ENCODE measurements at regions not wholly inside any gene's neighbourhood (a gene's known extent, or its start where the extent isn't known, plus 50 kb on each side); places are given as distances from the start of the nearest gene placed in this dataset.

DNA sequence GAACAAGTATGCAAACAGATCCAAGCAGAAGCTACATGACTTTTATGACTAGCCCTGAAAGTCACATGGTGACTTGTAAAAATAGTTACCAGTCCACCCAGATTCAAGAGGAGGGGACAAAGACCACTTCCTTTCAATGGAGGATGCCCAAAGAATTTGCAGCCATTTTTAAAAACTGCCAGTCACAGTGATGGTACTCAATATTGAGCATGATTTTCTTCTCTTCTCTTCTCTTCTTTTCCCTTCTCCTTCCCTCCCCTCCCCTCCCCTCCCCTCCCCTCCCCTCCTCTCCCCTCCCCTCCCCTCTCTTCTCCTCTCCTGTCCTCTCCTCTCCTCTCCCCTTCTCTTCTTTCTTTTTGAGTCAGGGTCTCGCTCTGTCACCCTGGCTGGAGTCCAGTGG lies 286.9 kb downstream of the PARP8 start:
- 60 to 100% methylated on average over 1 of the region's 1 CpG; no CpG with 5 or more reads in 1 of the 3 donors for WGBS, 3 donors
- TF ChIP-seq, protein P1, sequence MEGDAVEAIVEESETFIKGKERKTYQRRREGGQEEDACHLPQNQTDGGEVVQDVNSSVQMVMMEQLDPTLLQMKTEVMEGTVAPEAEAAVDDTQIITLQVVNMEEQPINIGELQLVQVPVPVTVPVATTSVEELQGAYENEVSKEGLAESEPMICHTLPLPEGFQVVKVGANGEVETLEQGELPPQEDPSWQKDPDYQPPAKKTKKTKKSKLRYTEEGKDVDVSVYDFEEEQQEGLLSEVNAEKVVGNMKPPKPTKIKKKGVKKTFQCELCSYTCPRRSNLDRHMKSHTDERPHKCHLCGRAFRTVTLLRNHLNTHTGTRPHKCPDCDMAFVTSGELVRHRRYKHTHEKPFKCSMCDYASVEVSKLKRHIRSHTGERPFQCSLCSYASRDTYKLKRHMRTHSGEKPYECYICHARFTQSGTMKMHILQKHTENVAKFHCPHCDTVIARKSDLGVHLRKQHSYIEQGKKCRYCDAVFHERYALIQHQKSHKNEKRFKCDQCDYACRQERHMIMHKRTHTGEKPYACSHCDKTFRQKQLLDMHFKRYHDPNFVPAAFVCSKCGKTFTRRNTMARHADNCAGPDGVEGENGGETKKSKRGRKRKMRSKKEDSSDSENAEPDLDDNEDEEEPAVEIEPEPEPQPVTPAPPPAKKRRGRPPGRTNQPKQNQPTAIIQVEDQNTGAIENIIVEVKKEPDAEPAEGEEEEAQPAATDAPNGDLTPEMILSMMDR (IDR thresholded peaks at IDR 0.05), result no peak
- Histone ChIP-seq H3K27me3 (ENCODE audit: insufficient read depth in 3 of 3, low read length in 2 of 3) (peaks cover 0 to 3% (median 0%) of the 10 kb centered on the region in 3 donors), H3K4me3 (no peak overlapping the region), H3K27ac (no peak overlapping the region), H3K4me1 (no peaks in the 10 kb centered on the region), H3K9me3 (no peaks in the 10 kb centered on the region), H3K36me3 (ENCODE audit: insufficient read depth in 1 of 2, low read depth in 1 of 2) (no peaks in the 10 kb centered on the region)
- ATAC-seq (no peak), DNase-seq (no peak)
- intact Hi-C loops (cut with DNase I), result loop anchor here in 1 of 2 donors (10.0 kb wide), 1 partner anchor 1402 kb away; no protein-coding TSS in a partner anchor

DNA sequence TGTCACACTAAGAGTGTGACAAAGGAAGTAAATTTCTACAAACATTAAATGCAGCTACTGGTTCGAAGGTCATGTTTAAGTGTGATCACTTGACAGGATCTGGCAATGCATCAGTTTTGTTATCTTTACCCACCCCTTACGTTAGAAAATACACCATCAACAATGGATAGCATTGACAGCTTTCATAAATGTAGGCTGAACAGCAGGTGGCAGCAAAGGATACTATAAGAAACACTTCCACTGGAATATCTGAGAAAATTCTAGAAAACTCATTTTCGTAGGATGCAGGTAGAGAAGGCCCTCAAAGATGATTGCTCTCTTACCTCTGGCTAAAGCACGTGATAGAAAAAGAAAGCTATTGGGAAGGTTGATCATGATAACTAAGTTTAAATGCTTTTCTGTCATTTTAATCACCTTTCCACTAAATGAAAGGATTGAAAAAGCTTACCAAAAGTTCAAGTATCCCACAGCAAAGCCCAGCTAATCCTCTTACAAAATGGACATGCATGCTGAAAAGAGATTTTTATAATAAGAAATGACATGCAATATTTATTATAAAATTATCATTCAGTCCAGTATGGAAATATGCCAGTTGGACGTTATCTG lies 292.5 kb downstream of the PARP8 start:
- intact Hi-C loops (cut with DNase I), result loop anchor here in 1 of 2 donors (10.0 kb wide), 1 partner anchor 1396 kb away; no protein-coding TSS in a partner anchor
- 29 to 35% (median 30%) methylated on average over 5 of the region's 5 CpGs for WGBS, 3 donors
- DNase-seq (no peak), ATAC-seq (no peak)
- Histone ChIP-seq H3K9me3 (no peaks in the 10 kb centered on the region), H3K27me3 (ENCODE audit: insufficient read depth in 3 of 3, low read length in 2 of 3) (peaks cover 0 to 23% (median 3%) of the 10 kb centered on the region in 3 donors), H3K4me1 (no peaks in the 10 kb centered on the region), H3K36me3 (ENCODE audit: insufficient read depth in 1 of 2, low read depth in 1 of 2) (no peaks in the 10 kb centered on the region), H3K4me3 (no peak overlapping the region), H3K27ac (no peak overlapping the region)
- TF ChIP-seq, protein P1 (IDR thresholded peaks at IDR 0.05), result peak; percentile 45

DNA sequence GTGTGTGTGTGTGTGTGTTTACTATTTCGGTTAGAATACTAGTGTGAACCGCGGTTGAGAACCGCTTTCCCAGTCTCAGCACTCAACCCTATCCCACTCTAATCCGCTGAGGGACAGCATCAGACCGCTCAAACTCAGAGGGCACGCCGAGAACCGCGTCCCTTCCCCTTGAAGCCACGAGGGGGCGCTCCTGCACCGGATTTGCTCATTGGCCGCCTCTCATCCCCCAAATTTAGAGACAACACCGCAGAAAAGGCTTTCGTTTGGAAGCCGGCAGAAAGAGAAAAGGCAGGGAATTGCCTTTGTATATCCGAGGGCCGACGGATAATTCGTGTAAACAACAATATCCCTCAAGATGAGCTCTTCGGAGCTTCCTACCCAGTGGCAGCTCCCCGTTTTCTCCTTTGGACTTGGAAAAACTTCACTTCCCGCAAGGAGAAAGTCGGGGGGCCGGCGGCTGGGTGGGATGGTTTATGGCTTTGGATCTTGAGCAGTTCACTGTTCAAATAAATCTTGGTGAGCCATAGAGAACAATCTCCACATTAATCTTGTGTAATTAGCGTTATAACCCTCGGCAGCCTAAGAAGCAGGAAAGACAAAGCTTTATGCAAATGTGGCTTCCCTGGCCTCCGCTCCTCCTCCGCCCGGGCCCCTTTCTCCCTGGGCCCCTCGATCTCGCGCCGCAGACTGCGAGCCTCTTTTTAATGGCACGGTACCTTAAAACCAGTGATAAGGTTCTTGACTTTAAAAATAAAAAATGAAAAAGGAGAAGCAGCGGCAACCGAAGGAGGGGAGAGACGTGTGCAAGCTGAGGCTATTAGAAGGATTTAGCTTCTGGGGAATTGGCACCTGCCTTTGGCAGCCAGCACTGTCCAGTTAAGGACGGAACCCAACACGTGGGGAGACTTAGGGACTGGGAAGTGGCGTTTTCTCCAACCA lies 296.8 kb downstream of the PARP8 start:
- Histone ChIP-seq H3K4me3 (peak overlapping the region; percentile 58), H3K27me3 (ENCODE audit: insufficient read depth in 3 of 3, low read length in 2 of 3) (peaks cover 3 to 56% (median 13%) of the 10 kb centered on the region in 3 donors), H3K27ac (no peak overlapping the region), H3K36me3 (ENCODE audit: insufficient read depth in 1 of 2, low read depth in 1 of 2) (no peaks in the 10 kb centered on the region), H3K9me3 (no peaks in the 10 kb centered on the region), H3K4me1 (no peaks in the 10 kb centered on the region)
- peak; percentile 49 to 83 (median 59) for ATAC-seq
- peak; percentile 65 to 70 for DNase-seq
- TF ChIP-seq, protein P1 (IDR thresholded peaks at IDR 0.05), result peak; percentile 71
- 1 to 2% (median 1%) methylated on average over 44 of the region's 44 CpGs for WGBS, 3 donors
- intact Hi-C loops (cut with DNase I), result loop anchor here (2.0 to 10.0 kb wide), 3 partner anchors 1042 to 1694 kb away; no protein-coding TSS in a partner anchor

DNA sequence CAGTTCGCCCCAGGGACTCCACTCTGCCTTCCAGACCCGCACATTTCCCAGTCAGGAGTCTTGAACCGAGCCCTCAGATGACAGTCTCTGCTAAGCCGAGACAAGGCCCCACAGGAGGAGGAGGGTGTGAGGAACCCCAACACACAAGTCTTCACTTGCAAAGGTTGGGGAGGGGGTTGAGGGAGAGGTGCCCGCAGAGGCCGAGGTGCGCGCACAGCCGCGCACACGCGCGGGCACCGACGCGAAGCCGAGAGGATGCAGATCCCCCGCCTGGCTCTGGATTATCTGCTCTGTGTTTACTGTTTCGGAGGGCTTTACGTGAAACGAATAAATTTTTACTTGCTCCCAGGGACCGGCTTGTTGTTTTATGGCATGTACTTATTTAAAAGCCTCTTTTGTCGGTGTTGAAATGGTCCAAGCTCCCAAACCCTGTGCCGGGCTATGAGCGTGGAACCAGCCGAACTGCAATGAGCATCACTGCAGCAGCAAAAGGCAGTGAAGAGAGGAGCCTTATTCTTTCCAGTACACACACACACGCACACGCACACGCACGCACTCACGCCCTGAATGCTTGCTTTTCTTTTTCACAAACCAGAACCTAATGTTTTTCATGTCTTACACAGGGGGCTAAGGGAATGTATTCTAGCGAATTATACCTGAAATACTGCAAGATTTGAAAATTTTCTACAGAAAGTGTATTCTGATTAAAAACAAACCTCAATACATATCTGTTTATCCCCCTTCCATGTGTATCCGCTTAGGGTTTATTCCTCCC lies 297.7 kb downstream of the PARP8 start:
- WGBS, 3 donors, result 22 to 25% (median 23%) methylated on average over 32 to 33 of the region's 33 CpGs
- ATAC-seq (no peak), DNase-seq (no peak)
- intact Hi-C loops (cut with DNase I), result loop anchor here (2.0 to 10.0 kb wide), 3 partner anchors 1041 to 1693 kb away; no protein-coding TSS in a partner anchor
- no peaks in the 10 kb centered on the region for H3K36me3 ChIP-seq (ENCODE audit: insufficient read depth in 1 of 2, low read depth in 1 of 2)
- H3K4me3 ChIP-seq, result peak overlapping the region; percentile 58
- TF ChIP-seq, protein P1 (IDR thresholded peaks at IDR 0.05), result no peak
- no peak overlapping the region for H3K27ac ChIP-seq
- H3K4me1 ChIP-seq, result no peaks in the 10 kb centered on the region
- H3K9me3 ChIP-seq, result no peaks in the 10 kb centered on the region
- peaks cover 3 to 65% (median 14%) of the 10 kb centered on the region in 3 donors for H3K27me3 ChIP-seq (ENCODE audit: insufficient read depth in 3 of 3, low read length in 2 of 3)
